ENCODE measurements at regions not wholly inside any gene's neighbourhood (a gene's known extent, or its start where the extent isn't known, plus 50 kb on each side); places are given as distances from the start of the nearest gene placed in this dataset.

GRCh38 chrX:10040961-10041360 lies 73.8 kb downstream of the CLDN34 start:
- Histone ChIP-seq H3K9ac (ENCODE audit: low read length) (no peak overlapping the region), H3K9me2 (ENCODE audit: low read depth, low read length) (no peaks in the 10 kb centered on the region), H3K4me2 (ENCODE audit: low read length) (no peak overlapping the region), H3K79me2 (ENCODE audit: insufficient read depth, low read length) (no peaks in the 10 kb centered on the region), H3K36me3 (ENCODE audit: insufficient read depth, low read length) (no peaks in the 10 kb centered on the region), H4K20me1 (ENCODE audit: insufficient read depth, low read length) (no peaks in the 10 kb centered on the region), H3K9me3 (ENCODE audit: low read length) (no peaks in the 10 kb centered on the region), H3K4me3 (ENCODE audit: low read depth, low read length, poor library complexity, severe bottlenecking) (no peak overlapping the region), H3K27ac (ENCODE audit: low read depth, low read length, poor library complexity, severe bottlenecking) (no peak overlapping the region), H3K4me1 (ENCODE audit: insufficient read depth, low read length, severe bottlenecking) (no peaks in the 10 kb centered on the region), H3F3A (ENCODE audit: insufficient read depth, low read length) (no peaks in the 10 kb centered on the region), H2AFZ (ENCODE audit: low read length) (no peak overlapping the region), H3K27me3 (ENCODE audit: insufficient read depth, low read length) (no peaks in the 10 kb centered on the region)
- no peak for TF ChIP-seq EZH2 (IDR thresholded peaks at IDR 0.05; ENCODE audit: borderline replicate concordance, low read length)
- TF ChIP-seq, protein P1, sequence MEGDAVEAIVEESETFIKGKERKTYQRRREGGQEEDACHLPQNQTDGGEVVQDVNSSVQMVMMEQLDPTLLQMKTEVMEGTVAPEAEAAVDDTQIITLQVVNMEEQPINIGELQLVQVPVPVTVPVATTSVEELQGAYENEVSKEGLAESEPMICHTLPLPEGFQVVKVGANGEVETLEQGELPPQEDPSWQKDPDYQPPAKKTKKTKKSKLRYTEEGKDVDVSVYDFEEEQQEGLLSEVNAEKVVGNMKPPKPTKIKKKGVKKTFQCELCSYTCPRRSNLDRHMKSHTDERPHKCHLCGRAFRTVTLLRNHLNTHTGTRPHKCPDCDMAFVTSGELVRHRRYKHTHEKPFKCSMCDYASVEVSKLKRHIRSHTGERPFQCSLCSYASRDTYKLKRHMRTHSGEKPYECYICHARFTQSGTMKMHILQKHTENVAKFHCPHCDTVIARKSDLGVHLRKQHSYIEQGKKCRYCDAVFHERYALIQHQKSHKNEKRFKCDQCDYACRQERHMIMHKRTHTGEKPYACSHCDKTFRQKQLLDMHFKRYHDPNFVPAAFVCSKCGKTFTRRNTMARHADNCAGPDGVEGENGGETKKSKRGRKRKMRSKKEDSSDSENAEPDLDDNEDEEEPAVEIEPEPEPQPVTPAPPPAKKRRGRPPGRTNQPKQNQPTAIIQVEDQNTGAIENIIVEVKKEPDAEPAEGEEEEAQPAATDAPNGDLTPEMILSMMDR (IDR thresholded peaks at IDR 0.05; ENCODE audit: low read length): no peak

DNA sequence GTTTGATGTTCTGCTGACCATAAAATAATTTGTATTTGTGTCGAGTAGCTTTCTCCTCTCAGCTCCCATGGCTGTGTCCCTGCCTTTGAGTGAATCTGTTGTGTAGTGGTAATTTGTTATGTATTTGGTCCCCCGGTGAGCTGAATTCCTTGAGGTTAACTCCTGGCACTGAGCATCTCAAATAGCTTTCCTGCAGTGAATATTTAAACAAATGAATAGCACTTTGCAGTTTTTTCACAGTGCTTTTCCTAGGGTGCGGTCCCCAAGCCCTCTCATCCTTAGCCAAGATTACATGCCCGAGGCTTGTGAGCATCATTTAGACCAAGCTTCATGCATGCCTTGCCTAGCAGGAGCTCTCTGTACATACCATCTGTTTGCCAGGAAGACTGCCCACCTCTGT lies 74.2 kb downstream of the CLDN34 start:
- H3K9ac ChIP-seq (ENCODE audit: low read length): no peak overlapping the region
- no peaks in the 10 kb centered on the region for H3K79me2 ChIP-seq (ENCODE audit: insufficient read depth, low read length)
- H3K36me3 ChIP-seq (ENCODE audit: insufficient read depth, low read length): no peaks in the 10 kb centered on the region
- H3K4me1 ChIP-seq (ENCODE audit: insufficient read depth, low read length, severe bottlenecking): no peaks in the 10 kb centered on the region
- no peak overlapping the region for H3K4me3 ChIP-seq (ENCODE audit: low read depth, low read length, poor library complexity, severe bottlenecking)
- H3K9me3 ChIP-seq (ENCODE audit: low read length): no peaks in the 10 kb centered on the region
- TF ChIP-seq EZH2 (IDR thresholded peaks at IDR 0.05; ENCODE audit: borderline replicate concordance, low read length): no peak
- TF ChIP-seq, protein P1 (IDR thresholded peaks at IDR 0.05; ENCODE audit: low read length): no peak
- no peak overlapping the region for H2AFZ ChIP-seq (ENCODE audit: low read length)
- no peaks in the 10 kb centered on the region for H3K27me3 ChIP-seq (ENCODE audit: insufficient read depth, low read length)
- no peaks in the 10 kb centered on the region for H3K9me2 ChIP-seq (ENCODE audit: low read depth, low read length)
- no peak overlapping the region for H3K4me2 ChIP-seq (ENCODE audit: low read length)
- no peaks in the 10 kb centered on the region for H3F3A ChIP-seq (ENCODE audit: insufficient read depth, low read length)
- H3K27ac ChIP-seq (ENCODE audit: low read depth, low read length, poor library complexity, severe bottlenecking): no peak overlapping the region
- H4K20me1 ChIP-seq (ENCODE audit: insufficient read depth, low read length): no peaks in the 10 kb centered on the region

GRCh38 chrX:10042055-10042454 lies 74.9 kb downstream of the CLDN34 start:
- Histone ChIP-seq H3F3A (ENCODE audit: insufficient read depth, low read length) (no peaks in the 10 kb centered on the region), H3K4me3 (ENCODE audit: low read depth, low read length, poor library complexity, severe bottlenecking) (no peak overlapping the region), H3K9me3 (ENCODE audit: low read length) (no peaks in the 10 kb centered on the region), H3K27me3 (ENCODE audit: insufficient read depth, low read length) (no peaks in the 10 kb centered on the region), H3K9me2 (ENCODE audit: low read depth, low read length) (no peaks in the 10 kb centered on the region), H3K27ac (ENCODE audit: low read depth, low read length, poor library complexity, severe bottlenecking) (no peak overlapping the region), H3K9ac (ENCODE audit: low read length) (no peak overlapping the region), H3K79me2 (ENCODE audit: insufficient read depth, low read length) (no peaks in the 10 kb centered on the region), H3K4me2 (ENCODE audit: low read length) (no peak overlapping the region), H3K36me3 (ENCODE audit: insufficient read depth, low read length) (no peaks in the 10 kb centered on the region), H2AFZ (ENCODE audit: low read length) (no peak overlapping the region), H3K4me1 (ENCODE audit: insufficient read depth, low read length, severe bottlenecking) (no peaks in the 10 kb centered on the region), H4K20me1 (ENCODE audit: insufficient read depth, low read length) (no peaks in the 10 kb centered on the region)
- TF ChIP-seq, protein P1 (IDR thresholded peaks at IDR 0.05; ENCODE audit: low read length): no peak
- no peak for TF ChIP-seq EZH2 (IDR thresholded peaks at IDR 0.05; ENCODE audit: borderline replicate concordance, low read length)

Measured in OCI-LY1 (cell line).